ENCODE measurements at regions not wholly inside any gene's neighbourhood (a gene's known extent, or its start where the extent isn't known, plus 50 kb on each side); places are given as distances from the start of the nearest gene placed in this dataset.

- Histone ChIP-seq H3K36me3 (no peaks in the 10 kb centered on the region), H3K27me3 (no peaks in the 10 kb centered on the region), H3K4me3 (ENCODE audit: low read depth in 1 of 2, low read length in 1 of 2) (no peak overlapping the region), H3K27ac (no peak overlapping the region), H3K9me3 (no peaks in the 10 kb centered on the region), H3K4me1 (ENCODE audit: control insufficient read depth in 1 of 2, insufficient read depth in 1 of 2, low read depth in 1 of 2, low read length in 1 of 2) (peaks cover 0 to 6% of the 10 kb centered on the region in 2 experiments)
- no peak for TF ChIP-seq CTCF (IDR thresholded peaks at IDR 0.05)
Measured at GRCh38 chr12:41697161-41697560, 447.5 kb downstream of the GXYLT1 start.

- no peaks in the 10 kb centered on the region for H3K27me3 ChIP-seq
- no peaks in the 10 kb centered on the region for H3K9me3 ChIP-seq
- no peak for TF ChIP-seq CTCF (IDR thresholded peaks at IDR 0.05)
Measured at GRCh38 chr12:41684997-41685396, 459.7 kb downstream of the GXYLT1 start.

GRCh38 chr12:41683513-41684240 lies 461.0 kb downstream of the GXYLT1 start:
- TF ChIP-seq CTCF (IDR thresholded peaks at IDR 0.05): no peak
- H3K27me3 ChIP-seq: no peaks in the 10 kb centered on the region

More at GRCh38 chr12:41684997-41685396, 459.7 kb downstream of the GXYLT1 start:
- H3K27ac ChIP-seq: no peak overlapping the region
- H3K4me1 ChIP-seq (ENCODE audit: control insufficient read depth in 1 of 2, insufficient read depth in 1 of 2, low read depth in 1 of 2, low read length in 1 of 2): no peaks in the 10 kb centered on the region
- H3K4me3 ChIP-seq (ENCODE audit: low read depth in 1 of 2, low read length in 1 of 2): no peak overlapping the region
- H3K36me3 ChIP-seq: no peaks in the 10 kb centered on the region

GRCh38 chr12:41683023-41683422 lies 461.7 kb downstream of the GXYLT1 start:
- Histone ChIP-seq H3K27ac (no peak overlapping the region), H3K9me3 (no peaks in the 10 kb centered on the region), H3K4me3 (ENCODE audit: low read depth in 1 of 2, low read length in 1 of 2) (no peak overlapping the region), H3K4me1 (ENCODE audit: control insufficient read depth in 1 of 2, insufficient read depth in 1 of 2, low read depth in 1 of 2, low read length in 1 of 2) (no peaks in the 10 kb centered on the region), H3K27me3 (no peaks in the 10 kb centered on the region), H3K36me3 (no peaks in the 10 kb centered on the region)
- TF ChIP-seq CTCF (IDR thresholded peaks at IDR 0.05): no peak

More at GRCh38 chr12:41683513-41684240, 461.0 kb downstream of the GXYLT1 start:
- Histone ChIP-seq H3K4me3 (ENCODE audit: low read depth in 1 of 2, low read length in 1 of 2) (no peak overlapping the region), H3K27ac (no peak overlapping the region), H3K4me1 (ENCODE audit: control insufficient read depth in 1 of 2, insufficient read depth in 1 of 2, low read depth in 1 of 2, low read length in 1 of 2) (no peaks in the 10 kb centered on the region), H3K36me3 (no peaks in the 10 kb centered on the region), H3K9me3 (no peaks in the 10 kb centered on the region)

- no peak for TF ChIP-seq CTCF (IDR thresholded peaks at IDR 0.05)
- H3K36me3 ChIP-seq: no peaks in the 10 kb centered on the region
- H3K9me3 ChIP-seq: no peaks in the 10 kb centered on the region
- no peaks in the 10 kb centered on the region for H3K4me1 ChIP-seq (ENCODE audit: control insufficient read depth in 1 of 2, insufficient read depth in 1 of 2, low read depth in 1 of 2, low read length in 1 of 2)
- no peak overlapping the region for H3K27ac ChIP-seq
- H3K27me3 ChIP-seq: no peaks in the 10 kb centered on the region
- no peak overlapping the region for H3K4me3 ChIP-seq (ENCODE audit: low read depth in 1 of 2, low read length in 1 of 2)
Measured at GRCh38 chr12:41681898-41682297, 462.8 kb downstream of the GXYLT1 start.

Measured in neutrophil (primary cell).